Natural killer cell (primary cell): ENCODE measurements at regions not wholly inside any gene's neighbourhood (a gene's known extent, or its start where the extent isn't known, plus 50 kb on each side); places are given as distances from the start of the nearest gene placed in this dataset.
A peak's percentile ranks its signal among the peaks of the same experiment; 100 is the strongest.

ENCODE experiments used
- ATAC-seq, 3 donors: fragments of 150-1000 bp in 2 of 3; fragments of 200-7000 bp in 1 of 3; cut with Tn5 transposase; 1 replicate in 1 of 3; 2 replicates in 2 of 3; pipeline ENCODE4 v1.10.0; 2021; ENCODE audit warnings: mild to moderate bottlenecking in 2 of 3, moderate library complexity in 2 of 3
- DNase-seq, 2 donors: peaks; one replicate each; pipeline versions ENCODE4 v3.0.0 to v3.0.0-alpha.2; 2013 to 2021; ENCODE audit warnings: mixed read lengths in 1 of 2
- H3K27ac ChIP-seq: one replicate; pipeline ENCODE4 v1.5.1; 2013; ENCODE audit warnings: mild to moderate bottlenecking, low read length
- H3K27me3 ChIP-seq: one replicate; pipeline ENCODE4 v1.6.1; 2013; ENCODE audit warnings: low read length; ENCODE audit not compliant: control insufficient read depth, insufficient read depth
- H3K36me3 ChIP-seq: one replicate; pipeline ENCODE4 v1.6.1; 2013; ENCODE audit warnings: low read length; ENCODE audit not compliant: control insufficient read depth, insufficient read depth
- H3K4me1 ChIP-seq: one replicate; pipeline ENCODE4 v1.6.1; 2013; ENCODE audit warnings: low read length; ENCODE audit not compliant: control insufficient read depth, insufficient read depth
- H3K4me3 ChIP-seq: one replicate; pipeline ENCODE4 v1.5.1; 2013; ENCODE audit warnings: low read length
- H3K9me3 ChIP-seq: one replicate; pipeline ENCODE4 v1.6.1; 2013; ENCODE audit warnings: low read length; ENCODE audit not compliant: control insufficient read depth, insufficient read depth
- H3K27ac Mint-ChIP-seq, 2 donors: one replicate each; pipeline ENCODE4 v1.8.0; 2022; ENCODE audit warnings: mild to moderate bottlenecking in 2 of 2, mixed read lengths in 2 of 2, moderate library complexity in 1 of 2
- H3K27me3 Mint-ChIP-seq, 2 donors: one replicate each; pipeline ENCODE4 v1.8.0; 2022; ENCODE audit warnings: low read depth in 2 of 2, mixed read lengths in 2 of 2
- H3K36me3 Mint-ChIP-seq: one replicate; pipeline ENCODE4 v1.8.0; 2022; ENCODE audit warnings: mixed read lengths
- H3K4me1 Mint-ChIP-seq, 2 donors: one replicate each; pipeline ENCODE4 v1.8.0; 2022; ENCODE audit warnings: mixed read lengths in 2 of 2
- H3K4me3 Mint-ChIP-seq: one replicate; pipeline ENCODE4 v1.8.0; 2022; ENCODE audit warnings: mild to moderate bottlenecking, moderate library complexity, mixed read lengths
- H3K9me3 Mint-ChIP-seq, 2 donors: one replicate each; pipeline ENCODE4 v1.8.0; 2022; ENCODE audit warnings: mixed read lengths in 2 of 2
- WGBS: methylation state at CpG from one replicate; pipeline ENCODE4 v1.1.7; 2013; ENCODE audit warnings: missing lambda C conversion rate; ENCODE audit not compliant: insufficient coverage; 5-methylcytosine and 5-hydroxymethylcytosine counted together
- intact Hi-C: fragments of 100-400 bp; cut with micrococcal nuclease; formaldehyde crosslinking; loops from one replicate; pipeline ENCODE4 v1.14.2; 2022
- TF ChIP-seq, protein P1 (sequence below): fragments of 200-600 bp; IDR thresholded peaks from one replicate; pipeline ENCODE4 v1.8.0; 2022; ENCODE audit warnings: antibody characterized with exemption

DNA sequence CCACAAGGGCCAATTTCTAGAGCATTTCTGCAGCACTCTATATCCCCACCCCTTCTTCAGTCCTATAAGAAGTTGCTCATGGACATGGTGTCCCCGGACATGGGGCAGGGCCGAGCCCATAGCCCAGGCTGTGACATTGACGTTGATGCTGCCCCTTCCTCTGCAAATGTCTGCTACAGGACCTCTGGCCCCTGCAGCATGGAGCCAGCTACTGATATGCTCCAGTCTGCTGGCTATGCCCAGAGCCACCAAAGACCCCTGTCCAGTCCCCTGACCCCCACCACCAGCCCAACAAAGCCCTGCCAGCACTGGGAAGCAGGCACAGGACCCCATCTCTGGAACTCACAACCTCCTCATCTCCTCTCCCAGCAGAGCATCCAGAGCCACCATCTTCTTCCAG lies 120.1 kb upstream of the SMAD3 start:
- H3K27ac Mint-ChIP-seq: no peak overlapping the region
- Histone ChIP-seq H3K27me3 (no peaks in the 10 kb centered on the region), H3K4me1 (no peaks in the 10 kb centered on the region), H3K27ac (no peak overlapping the region), H3K9me3 (no peaks in the 10 kb centered on the region), H3K4me3 (no peak overlapping the region), H3K36me3 (no peaks in the 10 kb centered on the region)
- H3K27me3 Mint-ChIP-seq: peaks cover 3 to 8% of the 10 kb centered on the region in 2 donors
- DNase-seq (no peak), ATAC-seq (no peak)
- no peaks in the 10 kb centered on the region for H3K9me3 Mint-ChIP-seq
- intact Hi-C loops: loop anchor here (5.0 kb wide), 1 partner anchor 892 kb away; no protein-coding TSS in a partner anchor
- WGBS: 91% methylated on average over 3 of the region's 3 CpGs
- TF ChIP-seq, protein P1, sequence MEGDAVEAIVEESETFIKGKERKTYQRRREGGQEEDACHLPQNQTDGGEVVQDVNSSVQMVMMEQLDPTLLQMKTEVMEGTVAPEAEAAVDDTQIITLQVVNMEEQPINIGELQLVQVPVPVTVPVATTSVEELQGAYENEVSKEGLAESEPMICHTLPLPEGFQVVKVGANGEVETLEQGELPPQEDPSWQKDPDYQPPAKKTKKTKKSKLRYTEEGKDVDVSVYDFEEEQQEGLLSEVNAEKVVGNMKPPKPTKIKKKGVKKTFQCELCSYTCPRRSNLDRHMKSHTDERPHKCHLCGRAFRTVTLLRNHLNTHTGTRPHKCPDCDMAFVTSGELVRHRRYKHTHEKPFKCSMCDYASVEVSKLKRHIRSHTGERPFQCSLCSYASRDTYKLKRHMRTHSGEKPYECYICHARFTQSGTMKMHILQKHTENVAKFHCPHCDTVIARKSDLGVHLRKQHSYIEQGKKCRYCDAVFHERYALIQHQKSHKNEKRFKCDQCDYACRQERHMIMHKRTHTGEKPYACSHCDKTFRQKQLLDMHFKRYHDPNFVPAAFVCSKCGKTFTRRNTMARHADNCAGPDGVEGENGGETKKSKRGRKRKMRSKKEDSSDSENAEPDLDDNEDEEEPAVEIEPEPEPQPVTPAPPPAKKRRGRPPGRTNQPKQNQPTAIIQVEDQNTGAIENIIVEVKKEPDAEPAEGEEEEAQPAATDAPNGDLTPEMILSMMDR: no peak
- no peak overlapping the region for H3K4me3 Mint-ChIP-seq
- H3K36me3 Mint-ChIP-seq: no peaks in the 10 kb centered on the region
- H3K4me1 Mint-ChIP-seq: no peaks in the 10 kb centered on the region

DNA sequence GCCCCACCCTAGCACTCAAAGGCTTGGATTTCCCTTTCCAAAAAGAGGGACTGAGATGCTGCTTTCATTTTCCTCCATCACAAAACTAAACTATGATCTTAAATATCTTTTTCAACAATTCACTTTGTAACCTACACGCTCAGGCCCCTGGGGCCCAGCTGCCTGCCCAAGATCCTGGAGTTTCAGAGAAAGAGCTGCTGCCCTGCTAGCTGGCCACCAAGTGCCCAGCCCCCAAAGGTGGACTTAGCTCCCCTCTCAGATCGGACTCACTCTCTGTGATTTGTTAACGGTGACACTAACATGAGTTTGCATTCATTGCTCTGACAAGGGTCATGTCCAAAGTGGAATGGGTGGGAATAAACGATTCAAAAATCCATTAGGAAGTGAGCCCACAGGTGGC lies 119.6 kb upstream of the SMAD3 start:
- intact Hi-C loops: loop anchor here (1.0 to 5.0 kb wide), 4 partner anchors 239 to 891 kb away; no protein-coding TSS in a partner anchor
- Mint-ChIP-seq H3K4me3 (no peak overlapping the region), H3K27ac (no peak overlapping the region), H3K36me3 (no peaks in the 10 kb centered on the region), H3K4me1 (no peaks in the 10 kb centered on the region), H3K27me3 (peaks cover 3 to 5% of the 10 kb centered on the region in 2 donors), H3K9me3 (no peaks in the 10 kb centered on the region)
- DNase-seq: no peak
- no peaks in the 10 kb centered on the region for H3K4me1 ChIP-seq
- TF ChIP-seq, protein P1: no peak
- no peaks in the 10 kb centered on the region for H3K36me3 ChIP-seq
- no peak overlapping the region for H3K27ac ChIP-seq
- H3K4me3 ChIP-seq: no peak overlapping the region
- H3K27me3 ChIP-seq: no peaks in the 10 kb centered on the region
- no peak for ATAC-seq
- H3K9me3 ChIP-seq: no peaks in the 10 kb centered on the region
- 75% methylated on average over 4 of the region's 4 CpGs for WGBS

DNA sequence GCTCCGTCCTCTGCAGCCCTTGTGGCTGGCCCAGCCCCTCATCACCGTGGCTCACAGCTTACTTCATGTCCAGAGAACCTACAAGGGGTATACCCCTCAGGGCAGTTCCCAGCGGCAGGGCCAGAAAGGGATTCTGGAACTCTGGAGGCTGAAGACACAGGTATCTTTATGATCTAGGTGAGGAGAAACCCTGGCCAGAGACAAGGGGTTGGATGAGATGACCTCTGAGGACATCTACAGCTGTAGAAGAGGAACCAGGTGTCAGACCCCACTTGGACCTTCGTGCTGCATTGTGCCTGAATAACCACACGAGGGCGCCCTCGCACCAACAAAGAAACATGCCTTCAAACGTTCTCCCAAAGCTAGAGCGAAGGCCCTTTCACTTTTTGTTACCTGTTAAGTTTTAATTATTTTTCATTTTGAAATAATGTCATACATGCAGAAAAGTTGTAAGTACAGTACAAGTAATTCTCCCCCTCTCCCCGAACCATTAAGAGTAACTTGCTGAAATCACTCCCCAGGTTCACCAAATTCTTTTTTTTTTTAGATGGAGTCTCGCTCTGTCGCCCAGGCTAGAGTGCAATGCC lies 118.7 kb upstream of the SMAD3 start:
- H3K27ac ChIP-seq: no peak overlapping the region
- DNase-seq (peak; percentile 75 to 88), ATAC-seq (peak; percentile 70 to 90 (median 86))
- H3K36me3 Mint-ChIP-seq: no peaks in the 10 kb centered on the region
- intact Hi-C loops: loop anchor here (1.0 to 5.0 kb wide), 4 partner anchors 238 to 891 kb away; no protein-coding TSS in a partner anchor
- H3K4me1 ChIP-seq: no peaks in the 10 kb centered on the region
- H3K4me1 Mint-ChIP-seq: no peaks in the 10 kb centered on the region
- H3K27me3 ChIP-seq: no peaks in the 10 kb centered on the region
- TF ChIP-seq, protein P1: peak; percentile 94
- H3K27me3 Mint-ChIP-seq: peaks cover 0 to 2% of the 10 kb centered on the region in 2 donors
- no peak overlapping the region for H3K27ac Mint-ChIP-seq
- H3K9me3 Mint-ChIP-seq: no peaks in the 10 kb centered on the region
- H3K9me3 ChIP-seq: no peaks in the 10 kb centered on the region
- no peaks in the 10 kb centered on the region for H3K36me3 ChIP-seq
- H3K4me3 Mint-ChIP-seq: peak overlapping the region; percentile 17
- WGBS: 39% methylated on average over 12 of the region's 12 CpGs
- H3K4me3 ChIP-seq: no peak overlapping the region

DNA sequence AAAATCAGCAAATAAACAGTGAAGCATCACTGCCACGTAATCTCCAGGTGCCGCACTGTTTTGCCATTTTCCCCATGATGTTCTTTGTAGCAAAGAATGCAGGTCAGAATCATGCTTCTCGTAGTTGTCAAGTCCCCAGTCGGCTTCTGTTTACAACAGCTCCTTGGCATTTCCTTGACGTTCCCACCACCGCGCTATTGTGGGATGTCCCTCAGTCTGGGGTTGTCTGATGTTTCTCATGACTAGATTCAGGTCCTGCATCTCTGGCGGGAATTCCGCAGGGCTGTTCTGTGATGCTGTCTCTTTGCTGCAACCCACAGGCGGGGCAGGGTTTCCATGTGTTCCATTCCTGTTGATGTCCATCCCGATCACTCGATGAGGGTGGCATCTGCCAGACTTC lies 117.9 kb upstream of the SMAD3 start:
- ATAC-seq: no peak
- 90% methylated on average over 12 of the region's 12 CpGs for WGBS
- no peak overlapping the region for H3K27ac Mint-ChIP-seq

More for the DNA sequence above, 117.9 kb upstream of the SMAD3 start:
- no peaks in the 10 kb centered on the region for H3K4me1 ChIP-seq
- no peak for DNase-seq
- Mint-ChIP-seq H3K4me1 (no peaks in the 10 kb centered on the region), H3K36me3 (no peaks in the 10 kb centered on the region), H3K4me3 (no peak overlapping the region), H3K27me3 (peaks cover 0 to 3% of the 10 kb centered on the region in 2 donors), H3K9me3 (no peaks in the 10 kb centered on the region)
- H3K27me3 ChIP-seq: no peaks in the 10 kb centered on the region
- no peaks in the 10 kb centered on the region for H3K36me3 ChIP-seq
- H3K27ac ChIP-seq: no peak overlapping the region
- H3K9me3 ChIP-seq: no peaks in the 10 kb centered on the region
- H3K4me3 ChIP-seq: no peak overlapping the region
- TF ChIP-seq, protein P1: no peak
- intact Hi-C loops: loop anchor here (2.0 to 5.0 kb wide), 2 partner anchors 237 to 890 kb away; no protein-coding TSS in a partner anchor
